ENCODE measurements at regions not wholly inside any gene's neighbourhood (a gene's known extent, or its start where the extent isn't known, plus 50 kb on each side); places are given as distances from the start of the nearest gene placed in this dataset.

DNA sequence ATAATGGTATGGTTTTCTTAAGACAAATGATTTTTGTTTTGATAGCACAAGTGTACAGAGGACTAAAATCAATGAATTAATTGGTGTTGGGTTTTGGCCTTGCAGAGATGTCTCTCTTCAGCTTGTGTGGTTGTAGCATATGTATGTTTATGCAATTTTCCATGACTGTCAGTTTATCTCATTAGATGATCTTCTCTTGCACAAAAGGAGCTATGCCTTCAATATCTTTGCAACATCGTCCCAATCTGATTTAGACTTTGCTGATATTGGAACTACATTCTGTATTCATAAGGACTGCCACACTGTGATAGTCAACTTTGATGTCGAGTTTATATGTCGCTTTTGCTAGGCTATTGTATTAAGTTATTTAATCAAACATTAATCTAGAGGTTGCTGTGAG, 140.0 kb upstream of the TAF11L2 start:
- H3K9me2 ChIP-seq (ENCODE audit: insufficient read depth, low read length), result no peaks in the 10 kb centered on the region
- H2AFZ ChIP-seq (ENCODE audit: low read depth, low read length), result no peak overlapping the region
- TF ChIP-seq TAF1 (IDR thresholded peaks at IDR 0.05; ENCODE audit: low read depth) (no peak), SMC3 (conservative IDR thresholded peaks at IDR 0.05; ENCODE audit: poor library complexity) (no peak), EZH2 (IDR thresholded peaks at IDR 0.05; ENCODE audit: borderline replicate concordance, insufficient read depth, low read length, poor library complexity, severe bottlenecking) (no peak), POLR2AphosphoS5 (IDR thresholded peaks at IDR 0.05) (no peak), EP300 (conservative IDR thresholded peaks at IDR 0.05; ENCODE audit: poor library complexity, severe bottlenecking) (no peak), MXI1 (conservative IDR thresholded peaks at IDR 0.05; ENCODE audit: poor library complexity, severe bottlenecking) (no peak), RAD21 (conservative IDR thresholded peaks at IDR 0.05) (no peak)
- TF ChIP-seq, protein P1, sequence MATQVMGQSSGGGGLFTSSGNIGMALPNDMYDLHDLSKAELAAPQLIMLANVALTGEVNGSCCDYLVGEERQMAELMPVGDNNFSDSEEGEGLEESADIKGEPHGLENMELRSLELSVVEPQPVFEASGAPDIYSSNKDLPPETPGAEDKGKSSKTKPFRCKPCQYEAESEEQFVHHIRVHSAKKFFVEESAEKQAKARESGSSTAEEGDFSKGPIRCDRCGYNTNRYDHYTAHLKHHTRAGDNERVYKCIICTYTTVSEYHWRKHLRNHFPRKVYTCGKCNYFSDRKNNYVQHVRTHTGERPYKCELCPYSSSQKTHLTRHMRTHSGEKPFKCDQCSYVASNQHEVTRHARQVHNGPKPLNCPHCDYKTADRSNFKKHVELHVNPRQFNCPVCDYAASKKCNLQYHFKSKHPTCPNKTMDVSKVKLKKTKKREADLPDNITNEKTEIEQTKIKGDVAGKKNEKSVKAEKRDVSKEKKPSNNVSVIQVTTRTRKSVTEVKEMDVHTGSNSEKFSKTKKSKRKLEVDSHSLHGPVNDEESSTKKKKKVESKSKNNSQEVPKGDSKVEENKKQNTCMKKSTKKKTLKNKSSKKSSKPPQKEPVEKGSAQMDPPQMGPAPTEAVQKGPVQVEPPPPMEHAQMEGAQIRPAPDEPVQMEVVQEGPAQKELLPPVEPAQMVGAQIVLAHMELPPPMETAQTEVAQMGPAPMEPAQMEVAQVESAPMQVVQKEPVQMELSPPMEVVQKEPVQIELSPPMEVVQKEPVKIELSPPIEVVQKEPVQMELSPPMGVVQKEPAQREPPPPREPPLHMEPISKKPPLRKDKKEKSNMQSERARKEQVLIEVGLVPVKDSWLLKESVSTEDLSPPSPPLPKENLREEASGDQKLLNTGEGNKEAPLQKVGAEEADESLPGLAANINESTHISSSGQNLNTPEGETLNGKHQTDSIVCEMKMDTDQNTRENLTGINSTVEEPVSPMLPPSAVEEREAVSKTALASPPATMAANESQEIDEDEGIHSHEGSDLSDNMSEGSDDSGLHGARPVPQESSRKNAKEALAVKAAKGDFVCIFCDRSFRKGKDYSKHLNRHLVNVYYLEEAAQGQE (IDR thresholded peaks at IDR 0.05; ENCODE audit: borderline replicate concordance), result no peak
- TF ChIP-seq, protein P2, sequence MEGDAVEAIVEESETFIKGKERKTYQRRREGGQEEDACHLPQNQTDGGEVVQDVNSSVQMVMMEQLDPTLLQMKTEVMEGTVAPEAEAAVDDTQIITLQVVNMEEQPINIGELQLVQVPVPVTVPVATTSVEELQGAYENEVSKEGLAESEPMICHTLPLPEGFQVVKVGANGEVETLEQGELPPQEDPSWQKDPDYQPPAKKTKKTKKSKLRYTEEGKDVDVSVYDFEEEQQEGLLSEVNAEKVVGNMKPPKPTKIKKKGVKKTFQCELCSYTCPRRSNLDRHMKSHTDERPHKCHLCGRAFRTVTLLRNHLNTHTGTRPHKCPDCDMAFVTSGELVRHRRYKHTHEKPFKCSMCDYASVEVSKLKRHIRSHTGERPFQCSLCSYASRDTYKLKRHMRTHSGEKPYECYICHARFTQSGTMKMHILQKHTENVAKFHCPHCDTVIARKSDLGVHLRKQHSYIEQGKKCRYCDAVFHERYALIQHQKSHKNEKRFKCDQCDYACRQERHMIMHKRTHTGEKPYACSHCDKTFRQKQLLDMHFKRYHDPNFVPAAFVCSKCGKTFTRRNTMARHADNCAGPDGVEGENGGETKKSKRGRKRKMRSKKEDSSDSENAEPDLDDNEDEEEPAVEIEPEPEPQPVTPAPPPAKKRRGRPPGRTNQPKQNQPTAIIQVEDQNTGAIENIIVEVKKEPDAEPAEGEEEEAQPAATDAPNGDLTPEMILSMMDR (IDR thresholded peaks at IDR 0.05; ENCODE audit: poor library complexity, severe bottlenecking), result no peak
- H3K4me3 ChIP-seq (ENCODE audit: low read length), result no peak overlapping the region
- H3K9me3 ChIP-seq (ENCODE audit: low read length), result no peaks in the 10 kb centered on the region
- no peak overlapping the region for H3K27ac ChIP-seq (ENCODE audit: low read length)
- no peaks in the 10 kb centered on the region for H4K20me1 ChIP-seq (ENCODE audit: insufficient read depth)
- H3K36me3 ChIP-seq (ENCODE audit: insufficient read depth, low read length), result no peaks in the 10 kb centered on the region
- H3K79me2 ChIP-seq (replicated peaks; ENCODE audit: insufficient read depth, low read length), result no peaks in the 10 kb centered on the region
- no peak overlapping the region for H3K4me2 ChIP-seq (ENCODE audit: low read length)
- H3K27me3 ChIP-seq (ENCODE audit: insufficient read depth, low read depth, low read length), result no peaks in the 10 kb centered on the region
- H3K9ac ChIP-seq (ENCODE audit: low read length), result no peak overlapping the region
- H3F3A ChIP-seq (ENCODE audit: insufficient read depth, low read length, poor library complexity, severe bottlenecking), result no peaks in the 10 kb centered on the region

DNA sequence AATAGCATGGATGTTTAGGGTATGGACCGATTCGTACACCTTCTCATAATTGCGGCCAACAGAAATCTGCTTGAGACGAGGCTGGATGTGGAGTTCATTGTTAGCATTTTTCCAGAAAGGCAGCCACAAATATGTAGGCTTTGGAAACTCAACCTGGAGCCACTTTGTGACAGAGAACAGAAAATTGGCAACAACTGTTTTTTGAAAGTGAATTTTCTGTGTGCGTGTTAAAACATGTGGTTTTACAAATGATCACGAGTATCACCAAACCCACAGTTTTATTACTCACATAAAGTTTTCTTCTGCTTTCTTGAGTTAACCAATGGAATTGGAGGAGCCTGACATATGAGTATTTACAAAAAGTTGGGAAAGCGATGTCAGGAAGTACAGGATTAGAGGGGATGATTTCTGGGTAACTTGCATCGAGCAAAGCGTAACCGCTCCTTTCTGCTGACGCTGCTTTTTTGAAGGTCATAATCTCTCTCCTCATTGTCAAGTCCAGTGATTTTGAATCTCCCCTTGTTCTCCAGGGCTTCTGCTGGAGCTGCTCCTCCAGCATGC, 138.5 kb upstream of the TAF11L2 start:
- H3K27ac ChIP-seq (ENCODE audit: low read length), result no peak overlapping the region
- TF ChIP-seq SMC3 (conservative IDR thresholded peaks at IDR 0.05; ENCODE audit: poor library complexity) (no peak), TAF1 (IDR thresholded peaks at IDR 0.05; ENCODE audit: low read depth) (no peak), EP300 (conservative IDR thresholded peaks at IDR 0.05; ENCODE audit: poor library complexity, severe bottlenecking) (no peak), MXI1 (conservative IDR thresholded peaks at IDR 0.05; ENCODE audit: poor library complexity, severe bottlenecking) (no peak), EZH2 (IDR thresholded peaks at IDR 0.05; ENCODE audit: borderline replicate concordance, insufficient read depth, low read length, poor library complexity, severe bottlenecking) (no peak), RAD21 (conservative IDR thresholded peaks at IDR 0.05) (no peak), POLR2AphosphoS5 (IDR thresholded peaks at IDR 0.05) (no peak)
- TF ChIP-seq, protein P2 (IDR thresholded peaks at IDR 0.05; ENCODE audit: poor library complexity, severe bottlenecking), result no peak
- TF ChIP-seq, protein P1 (IDR thresholded peaks at IDR 0.05; ENCODE audit: borderline replicate concordance), result no peak
- no peaks in the 10 kb centered on the region for H3K9me2 ChIP-seq (ENCODE audit: insufficient read depth, low read length)
- no peak overlapping the region for H2AFZ ChIP-seq (ENCODE audit: low read depth, low read length)
- H3K9ac ChIP-seq (ENCODE audit: low read length), result no peak overlapping the region
- no peaks in the 10 kb centered on the region for H3K27me3 ChIP-seq (ENCODE audit: insufficient read depth, low read depth, low read length)
- no peaks in the 10 kb centered on the region for H3K36me3 ChIP-seq (ENCODE audit: insufficient read depth, low read length)
- H3K4me2 ChIP-seq (ENCODE audit: low read length), result no peak overlapping the region
- H3F3A ChIP-seq (ENCODE audit: insufficient read depth, low read length, poor library complexity, severe bottlenecking), result no peaks in the 10 kb centered on the region
- H3K4me3 ChIP-seq (ENCODE audit: low read length), result no peak overlapping the region
- no peaks in the 10 kb centered on the region for H3K9me3 ChIP-seq (ENCODE audit: low read length)
- no peaks in the 10 kb centered on the region for H3K79me2 ChIP-seq (replicated peaks; ENCODE audit: insufficient read depth, low read length)
- no peaks in the 10 kb centered on the region for H4K20me1 ChIP-seq (ENCODE audit: insufficient read depth)

Measured in neural cell (in vitro differentiated cells).